Calu3 (cell line): ENCODE measurements at regions not wholly inside any gene's neighbourhood (a gene's known extent, or its start where the extent isn't known, plus 50 kb on each side); places are given as distances from the start of the nearest gene placed in this dataset.

Experiments
- BruUV-seq: library from RNA; stranded (reverse); fragments of 400-500 nt; replicated peaks from 2 replicates; lab custom pipeline; 2021; lab: Mats Ljungman, UMichigan
- CTCF ChIA-PET: fragments of 300-600 bp; sonication (Branson Sonifier 250); formaldehyde crosslinking; loops from one replicate; lab custom pipeline; 2022; ENCODE audit warnings: antibody characterized with exemption; lab: Charles Lee
- DNase-seq: peaks from one replicate; pipeline ENCODE4 v3.0.0; 2022
- H3K27ac Mint-ChIP-seq: one replicate; pipeline ENCODE4 v1.8.0; 2022; ENCODE audit warnings: mixed read lengths; ENCODE audit not compliant: unreplicated experiment
- H3K27me3 Mint-ChIP-seq: one replicate; pipeline ENCODE4 v1.8.0; 2022; ENCODE audit warnings: mixed read lengths; ENCODE audit not compliant: unreplicated experiment
- H3K36me3 Mint-ChIP-seq: one replicate; pipeline ENCODE4 v1.8.0; 2022; ENCODE audit warnings: mild to moderate bottlenecking, moderate library complexity, mixed read lengths; ENCODE audit not compliant: insufficient read depth, unreplicated experiment
- H3K4me1 Mint-ChIP-seq: one replicate; pipeline ENCODE4 v1.8.0; 2022; ENCODE audit warnings: mild to moderate bottlenecking, low read depth, mixed read lengths; ENCODE audit not compliant: unreplicated experiment
- H3K4me3 Mint-ChIP-seq: one replicate; pipeline ENCODE4 v1.8.0; 2022; ENCODE audit warnings: mild to moderate bottlenecking, low read depth, moderate library complexity, mixed read lengths; ENCODE audit not compliant: unreplicated experiment
- H3K9me3 Mint-ChIP-seq: one replicate; pipeline ENCODE4 v1.8.0; 2022; ENCODE audit warnings: low read depth, mixed read lengths; ENCODE audit not compliant: unreplicated experiment
- intact Hi-C: fragments of 100-400 bp; cut with micrococcal nuclease; formaldehyde crosslinking; loops from one replicate; pipeline ENCODE4 v1.10.0; 2022; ENCODE audit not compliant: unreplicated experiment
- TF ChIP-seq, protein P1 (sequence below): fragments of 200-600 bp; IDR thresholded peaks from one replicate; pipeline ENCODE4 v1.8.0; 2022; ENCODE audit warnings: antibody characterized with exemption; ENCODE audit not compliant: unreplicated experiment

DNA sequence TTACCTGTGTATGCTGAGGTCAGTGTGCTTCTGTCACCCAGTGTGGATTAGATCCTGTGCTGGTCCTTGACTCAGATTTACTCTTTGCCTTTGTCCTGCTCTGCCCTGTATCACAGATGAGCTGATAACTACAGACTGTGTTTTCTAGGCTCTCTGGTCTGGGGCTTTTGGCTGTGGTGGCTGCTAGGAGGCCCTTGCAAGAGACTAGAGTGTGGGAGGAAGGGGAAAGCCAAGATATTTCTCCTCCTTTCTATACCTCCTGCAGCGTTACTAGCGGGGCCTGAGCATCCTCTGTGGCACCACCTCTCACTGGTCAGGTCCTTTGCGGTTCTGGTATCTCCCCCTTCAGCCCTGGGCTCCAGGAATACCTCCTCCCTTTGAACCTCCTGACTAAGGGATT, 282.3 kb upstream of the TBC1D5 start:
- no peaks in the 10 kb centered on the region for H3K36me3 Mint-ChIP-seq
- no peak overlapping the region for H3K4me3 Mint-ChIP-seq
- H3K9me3 Mint-ChIP-seq, result no peaks in the 10 kb centered on the region
- no peak for DNase-seq
- no peaks in the 10 kb centered on the region for H3K4me1 Mint-ChIP-seq
- CTCF ChIA-PET, result no interaction called here
- intact Hi-C loops, result no loop called here
- no TSS peak for BruUV-seq
- no peaks in the 10 kb centered on the region for H3K27me3 Mint-ChIP-seq
- TF ChIP-seq, protein P1, sequence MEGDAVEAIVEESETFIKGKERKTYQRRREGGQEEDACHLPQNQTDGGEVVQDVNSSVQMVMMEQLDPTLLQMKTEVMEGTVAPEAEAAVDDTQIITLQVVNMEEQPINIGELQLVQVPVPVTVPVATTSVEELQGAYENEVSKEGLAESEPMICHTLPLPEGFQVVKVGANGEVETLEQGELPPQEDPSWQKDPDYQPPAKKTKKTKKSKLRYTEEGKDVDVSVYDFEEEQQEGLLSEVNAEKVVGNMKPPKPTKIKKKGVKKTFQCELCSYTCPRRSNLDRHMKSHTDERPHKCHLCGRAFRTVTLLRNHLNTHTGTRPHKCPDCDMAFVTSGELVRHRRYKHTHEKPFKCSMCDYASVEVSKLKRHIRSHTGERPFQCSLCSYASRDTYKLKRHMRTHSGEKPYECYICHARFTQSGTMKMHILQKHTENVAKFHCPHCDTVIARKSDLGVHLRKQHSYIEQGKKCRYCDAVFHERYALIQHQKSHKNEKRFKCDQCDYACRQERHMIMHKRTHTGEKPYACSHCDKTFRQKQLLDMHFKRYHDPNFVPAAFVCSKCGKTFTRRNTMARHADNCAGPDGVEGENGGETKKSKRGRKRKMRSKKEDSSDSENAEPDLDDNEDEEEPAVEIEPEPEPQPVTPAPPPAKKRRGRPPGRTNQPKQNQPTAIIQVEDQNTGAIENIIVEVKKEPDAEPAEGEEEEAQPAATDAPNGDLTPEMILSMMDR, result no peak
- no peak overlapping the region for H3K27ac Mint-ChIP-seq

GRCh38 chr3:18019161-18019495, 276.7 kb upstream of the TBC1D5 start:
- no peaks in the 10 kb centered on the region for H3K36me3 Mint-ChIP-seq
- DNase-seq, result no peak
- no TSS peak for BruUV-seq
- TF ChIP-seq, protein P1, result no peak
- CTCF ChIA-PET, result no interaction called here
- peaks cover 3% of the 10 kb centered on the region for H3K9me3 Mint-ChIP-seq
- no peak overlapping the region for H3K27ac Mint-ChIP-seq
- H3K27me3 Mint-ChIP-seq, result no peaks in the 10 kb centered on the region
- no peaks in the 10 kb centered on the region for H3K4me1 Mint-ChIP-seq
- H3K4me3 Mint-ChIP-seq, result no peak overlapping the region
- intact Hi-C loops, result no loop called here

GRCh38 chr3:18018491-18019160, 276.2 kb upstream of the TBC1D5 start:
- intact Hi-C loops, result no loop called here

DNA sequence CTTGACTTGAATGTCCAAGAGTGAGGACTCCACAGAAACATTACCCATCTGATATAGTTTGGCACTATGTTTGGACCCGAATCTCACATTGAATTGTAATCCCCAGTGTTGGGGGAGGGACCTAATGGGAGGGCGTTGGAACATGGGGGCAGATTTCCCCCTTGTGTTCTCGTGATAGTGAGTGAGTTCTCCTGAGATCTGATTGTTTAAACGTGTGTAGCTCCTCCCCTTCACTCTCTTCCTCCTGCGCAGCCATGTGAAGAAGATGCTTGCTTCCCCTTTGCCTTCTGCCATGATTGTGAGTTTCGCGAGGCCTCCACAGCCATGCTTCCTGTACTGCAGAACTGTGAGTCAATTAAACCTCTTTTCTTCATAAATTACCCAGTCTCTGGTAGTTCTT, 273.9 kb upstream of the TBC1D5 start:
- H3K27ac Mint-ChIP-seq, result no peak overlapping the region
- TF ChIP-seq, protein P1, result no peak
- CTCF ChIA-PET, result no interaction called here
- no peaks in the 10 kb centered on the region for H3K4me1 Mint-ChIP-seq
- no TSS peak for BruUV-seq
- no peaks in the 10 kb centered on the region for H3K36me3 Mint-ChIP-seq
- intact Hi-C loops, result no loop called here
- peaks cover 3% of the 10 kb centered on the region for H3K9me3 Mint-ChIP-seq
- H3K4me3 Mint-ChIP-seq, result no peak overlapping the region
- no peaks in the 10 kb centered on the region for H3K27me3 Mint-ChIP-seq
- no peak for DNase-seq

More at GRCh38 chr3:18018491-18019160, 276.2 kb upstream of the TBC1D5 start:
- no peaks in the 10 kb centered on the region for H3K36me3 Mint-ChIP-seq
- no TSS peak for BruUV-seq
- no peak for DNase-seq
- CTCF ChIA-PET, result interaction anchor here (0.6 kb wide), 1 partner anchor 100 kb away, joined by 5 read pairs; no protein-coding TSS in a partner anchor
- H3K9me3 Mint-ChIP-seq, result peaks cover 3% of the 10 kb centered on the region
- H3K27ac Mint-ChIP-seq, result no peak overlapping the region
- TF ChIP-seq, protein P1, result no peak
- no peaks in the 10 kb centered on the region for H3K27me3 Mint-ChIP-seq
- no peak overlapping the region for H3K4me3 Mint-ChIP-seq
- no peaks in the 10 kb centered on the region for H3K4me1 Mint-ChIP-seq
